ENCODE measurements at regions not wholly inside any gene's neighbourhood (a gene's known extent, or its start where the extent isn't known, plus 50 kb on each side); places are given as distances from the start of the nearest gene placed in this dataset.
A peak's percentile ranks its signal among the peaks of the same experiment; 100 is the strongest.
"Not testable (repeated sequence)": the region's sequence is repeated elsewhere in the genome, so short reads cannot be mapped to it uniquely, and the experiment has no call there.

GRCh38 chr6:119495230-119495683, 145.7 kb upstream of the MAN1A1 start:
- no peaks in the 10 kb centered on the region for H3K27me3 ChIP-seq (ENCODE audit: low read depth)
- no peaks in the 10 kb centered on the region for H3K36me3 ChIP-seq
- H3K27ac ChIP-seq, result no peak overlapping the region
- TF ChIP-seq CTCF (IDR thresholded peaks at IDR 0.05), result no peak
- no peak for ATAC-seq
- intact Hi-C loops (cut with DNase I), result no loop called here
- no peaks in the 10 kb centered on the region for H3K9me3 ChIP-seq
- no peak for DNase-seq
- no peaks in the 10 kb centered on the region for H3K4me1 ChIP-seq
- no peak overlapping the region for H3K4me3 ChIP-seq

GRCh38 chr6:119493980-119494379, 144.4 kb upstream of the MAN1A1 start:
- ATAC-seq (peak in 1 of 2 donors; percentile 39), DNase-seq (no peak)
- H3K27ac ChIP-seq, result no peak overlapping the region
- intact Hi-C loops (cut with DNase I), result no loop called here
- H3K4me1 ChIP-seq, result no peaks in the 10 kb centered on the region
- no peak for TF ChIP-seq CTCF (IDR thresholded peaks at IDR 0.05)
- no peaks in the 10 kb centered on the region for H3K27me3 ChIP-seq (ENCODE audit: low read depth)
- H3K9me3 ChIP-seq, result no peaks in the 10 kb centered on the region
- H3K36me3 ChIP-seq, result no peaks in the 10 kb centered on the region
- no peak overlapping the region for H3K4me3 ChIP-seq

GRCh38 chr6:119491112-119491511, 141.6 kb upstream of the MAN1A1 start:
- H3K4me1 ChIP-seq; intact Hi-C loops (cut with DNase I); H3K9me3 ChIP-seq; H3K27me3 ChIP-seq (ENCODE audit: low read depth); H3K27ac ChIP-seq; H3K36me3 ChIP-seq; ATAC-seq; DNase-seq; H3K4me3 ChIP-seq: not testable (repeated sequence)

- H3K9me3 ChIP-seq; DNase-seq; H3K27me3 ChIP-seq (ENCODE audit: low read depth); ATAC-seq; H3K36me3 ChIP-seq; H3K27ac ChIP-seq; H3K4me1 ChIP-seq; H3K4me3 ChIP-seq; intact Hi-C loops (cut with DNase I): not testable (repeated sequence)
Measured at GRCh38 chr6:119490050-119490449, 140.5 kb upstream of the MAN1A1 start.

- Histone ChIP-seq H3K9me3 (no peaks in the 10 kb centered on the region), H3K4me3 (no peak overlapping the region), H3K27me3 (ENCODE audit: low read depth) (no peaks in the 10 kb centered on the region), H3K36me3 (no peaks in the 10 kb centered on the region), H3K4me1 (no peaks in the 10 kb centered on the region), H3K27ac (no peak overlapping the region)
- DNase-seq, result no peak
- TF ChIP-seq CTCF (IDR thresholded peaks at IDR 0.05), result no peak
- intact Hi-C loops (cut with DNase I), result no loop called here
- peak in 1 of 2 donors; percentile 38 for ATAC-seq
Measured at GRCh38 chr6:119484598-119484997, 135.0 kb upstream of the MAN1A1 start.

- Histone ChIP-seq H3K27me3 (ENCODE audit: low read depth) (no peaks in the 10 kb centered on the region), H3K4me1 (no peaks in the 10 kb centered on the region), H3K9me3 (no peaks in the 10 kb centered on the region), H3K4me3 (no peak overlapping the region), H3K36me3 (no peaks in the 10 kb centered on the region), H3K27ac (no peak overlapping the region)
- intact Hi-C loops (cut with DNase I), result no loop called here
- ATAC-seq (no peak), DNase-seq (no peak)
- TF ChIP-seq CTCF (IDR thresholded peaks at IDR 0.05), result no peak
Measured at GRCh38 chr6:119483908-119484307, 134.3 kb upstream of the MAN1A1 start.

- H3K36me3 ChIP-seq, result no peaks in the 10 kb centered on the region
- DNase-seq (no peak), ATAC-seq (no peak)
- no peaks in the 10 kb centered on the region for H3K9me3 ChIP-seq
- no peak overlapping the region for H3K4me3 ChIP-seq
- no peak for TF ChIP-seq CTCF (IDR thresholded peaks at IDR 0.05)
- intact Hi-C loops (cut with DNase I), result no loop called here
- no peaks in the 10 kb centered on the region for H3K27me3 ChIP-seq (ENCODE audit: low read depth)
- no peak overlapping the region for H3K27ac ChIP-seq
- no peaks in the 10 kb centered on the region for H3K4me1 ChIP-seq
Measured at GRCh38 chr6:119482850-119483285, 133.3 kb upstream of the MAN1A1 start.

Measured in lower lobe of right lung (tissue), 2 donors.